Stimulated activated CD4-positive, alpha-beta T cell treated with anti-CD3 and anti-CD28 coated beads, Interleukin-15, amount 100 ng/mL, for 1 hour (primary cell): ENCODE measurements at regions not wholly inside any gene's neighbourhood (a gene's known extent, or its start where the extent isn't known, plus 50 kb on each side); places are given as distances from the start of the nearest gene placed in this dataset.
"Not testable (repeated sequence)": the region's sequence is repeated elsewhere in the genome, so short reads cannot be mapped to it uniquely, and the experiment has no call there.

ENCODE experiments used
- DNase-seq, 2 donors: peaks; one replicate each; pipeline ENCODE4 v3.0.0-alpha.2; 2020; ENCODE audit warnings: low read depth in 1 of 2, low spot score in 1 of 2

GRCh38 chr2:35820391-35820790, 535.2 kb upstream of the CRIM1 start:
- DNase-seq: no peak

DNA sequence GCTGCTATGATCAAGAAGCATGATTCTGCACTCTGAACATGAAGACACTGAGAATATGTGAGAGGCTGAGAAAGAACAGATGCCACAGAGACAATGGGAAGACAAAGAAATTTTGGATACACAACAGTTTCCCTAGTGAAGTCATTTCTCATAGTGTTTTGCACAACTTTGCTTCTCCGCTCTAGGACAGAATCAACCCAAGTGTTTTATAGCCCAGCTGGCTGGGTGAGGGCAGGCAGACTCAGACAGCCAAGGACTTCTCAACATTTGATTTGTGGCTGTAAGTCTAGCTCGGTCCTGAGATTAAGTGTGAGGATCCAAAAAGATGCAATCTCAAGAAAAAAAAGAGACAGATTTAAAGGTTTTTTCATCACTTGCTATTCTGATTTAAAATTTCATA, 536.5 kb upstream of the CRIM1 start:
- DNase-seq: no peak

DNA sequence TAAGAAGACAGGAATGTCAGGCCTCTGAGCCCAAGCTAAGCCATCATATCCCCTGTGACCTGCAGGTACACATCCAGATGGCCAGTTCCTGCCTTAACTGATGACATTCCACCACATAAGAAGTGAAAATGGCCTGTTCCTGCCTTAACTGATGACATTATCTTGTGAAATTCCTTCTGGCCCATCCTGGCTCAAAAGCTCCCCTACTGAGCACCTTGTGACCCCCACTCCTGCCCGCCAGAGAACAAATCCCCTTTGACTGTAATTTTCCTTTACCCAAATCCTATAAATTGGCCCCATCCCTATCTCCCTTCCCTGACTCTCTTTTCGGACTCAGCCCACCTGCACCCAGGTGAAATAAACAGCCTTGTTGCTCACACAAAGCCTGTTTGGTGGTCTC, 537.2 kb upstream of the CRIM1 start:
- not testable (repeated sequence) for DNase-seq

- not testable (repeated sequence) for DNase-seq
Observed at GRCh38 chr2:35814597-35814996, 541.0 kb upstream of the CRIM1 start.

GRCh38 chr2:35803126-35803525, 552.5 kb upstream of the CRIM1 start:
- no peak for DNase-seq

DNA sequence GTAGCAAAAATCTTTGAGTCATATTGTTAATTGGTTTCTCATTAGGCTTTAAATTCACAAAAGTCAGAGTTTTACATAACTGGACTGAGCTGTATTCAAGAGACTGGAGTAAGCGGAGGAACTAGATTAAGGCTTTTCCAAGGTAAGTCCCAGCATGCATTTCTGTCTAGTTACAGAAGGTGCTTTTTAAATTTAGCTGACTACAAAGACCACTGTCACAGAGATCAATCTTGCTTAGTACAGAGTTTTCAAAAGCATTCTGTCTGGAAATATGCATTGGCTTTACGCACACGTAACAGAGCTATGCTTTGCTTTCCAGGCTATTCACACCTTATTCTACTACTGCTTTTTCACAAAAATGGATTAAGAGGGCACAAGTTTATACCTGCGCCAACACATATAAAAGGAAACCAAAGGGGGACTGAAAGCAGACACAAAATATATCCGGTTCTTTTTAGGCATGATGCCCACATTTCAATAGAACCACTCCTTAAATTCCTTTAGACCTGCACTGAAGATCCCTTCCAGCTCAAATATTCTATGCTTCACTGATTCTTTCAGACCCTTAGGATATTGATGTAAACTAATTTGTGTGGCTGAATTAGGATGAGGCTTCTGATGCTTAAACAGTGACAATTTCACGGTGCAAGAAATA, 560.7 kb upstream of the CRIM1 start:
- no peak for DNase-seq

GRCh38 chr2:35790292-35790691, 565.3 kb upstream of the CRIM1 start:
- DNase-seq: no peak

GRCh38 chr2:35788543-35788942, 567.0 kb upstream of the CRIM1 start:
- no peak for DNase-seq

DNA sequence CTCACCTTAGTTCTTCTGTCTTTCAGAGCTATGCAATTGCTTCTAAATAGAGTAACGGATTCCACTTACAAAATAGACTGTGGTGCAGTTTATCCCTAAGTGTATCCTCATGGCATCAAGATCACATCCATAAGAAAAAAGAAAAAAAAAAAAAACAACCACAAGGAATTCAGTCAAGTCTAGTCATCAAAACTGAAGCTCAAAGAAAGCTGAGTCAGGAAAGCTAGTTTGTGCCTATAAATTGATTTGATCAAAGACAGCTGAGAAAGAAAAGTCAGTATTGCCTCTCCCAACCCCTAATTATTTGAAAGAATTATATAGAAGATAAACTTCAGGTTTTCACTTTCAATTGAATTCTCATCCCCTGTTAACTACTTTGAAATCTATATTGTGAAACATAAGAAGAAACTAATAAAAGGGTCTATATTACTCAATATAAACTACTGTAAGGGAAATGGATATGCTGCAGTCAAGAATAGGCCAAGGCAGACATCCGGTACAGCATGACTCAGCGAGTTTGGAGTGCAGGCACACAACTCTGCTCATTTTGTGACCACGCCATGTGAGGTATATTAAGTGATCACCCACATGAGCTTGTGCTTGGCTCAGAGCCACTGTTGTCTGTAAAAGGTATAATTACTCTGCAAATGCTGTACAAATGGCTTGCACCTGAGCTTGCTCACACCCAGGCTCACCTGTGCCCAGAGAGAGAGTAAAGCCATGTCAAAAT, 568.1 kb upstream of the CRIM1 start:
- no peak for DNase-seq

DNA sequence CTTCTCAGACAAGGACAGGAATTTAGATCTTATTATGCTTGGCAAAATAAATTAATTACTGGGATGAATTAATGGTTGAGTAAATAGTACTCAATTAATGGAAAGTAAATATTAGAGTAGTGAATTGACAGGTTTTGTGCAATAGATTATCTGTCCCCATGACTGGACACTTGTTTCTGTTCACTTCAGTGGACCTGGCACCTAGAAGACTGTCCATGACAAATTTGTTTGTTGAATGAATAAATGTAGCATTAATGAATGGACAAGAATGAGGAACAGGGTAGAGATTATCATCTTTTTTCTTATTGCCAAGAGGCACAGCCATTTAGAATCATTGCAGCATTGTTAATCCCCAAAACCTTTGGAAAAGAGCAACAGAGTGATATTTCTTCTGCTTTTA, 570.0 kb upstream of the CRIM1 start:
- no peak for DNase-seq

- DNase-seq: no peak
Observed at GRCh38 chr2:35784777-35785176, 570.8 kb upstream of the CRIM1 start.

- DNase-seq: no peak
Observed at GRCh38 chr2:35783723-35784122, 571.9 kb upstream of the CRIM1 start.

DNA sequence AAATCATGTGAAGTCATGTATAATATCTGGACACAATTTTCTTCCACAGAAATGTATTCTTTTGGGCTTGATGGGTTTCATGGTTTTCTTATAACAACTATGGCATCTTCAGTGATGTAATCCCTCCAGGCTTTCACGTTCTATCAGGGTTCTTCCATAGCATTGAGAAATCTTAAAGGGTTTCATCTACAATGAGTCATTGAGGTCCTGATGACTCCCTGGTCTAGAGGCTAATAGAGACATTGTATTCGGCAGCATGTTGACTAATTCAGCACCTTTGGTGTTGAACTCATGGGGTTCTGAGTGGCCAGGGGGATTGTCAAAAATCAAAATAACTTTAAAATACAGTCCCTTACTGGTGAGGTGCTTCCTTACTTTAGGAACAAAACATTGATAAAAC, 614.0 kb upstream of the CRIM1 start:
- no peak for DNase-seq

- no peak for DNase-seq
Observed at GRCh38 chr2:35731674-35732073, 623.9 kb upstream of the CRIM1 start.

GRCh38 chr2:35714883-35715282, 640.7 kb upstream of the CRIM1 start:
- DNase-seq: no peak

- DNase-seq: no peak
Observed at GRCh38 chr2:35708411-35708923, 647.1 kb upstream of the CRIM1 start.

GRCh38 chr2:35688309-35688708, 667.3 kb upstream of the CRIM1 start:
- no peak for DNase-seq

DNA sequence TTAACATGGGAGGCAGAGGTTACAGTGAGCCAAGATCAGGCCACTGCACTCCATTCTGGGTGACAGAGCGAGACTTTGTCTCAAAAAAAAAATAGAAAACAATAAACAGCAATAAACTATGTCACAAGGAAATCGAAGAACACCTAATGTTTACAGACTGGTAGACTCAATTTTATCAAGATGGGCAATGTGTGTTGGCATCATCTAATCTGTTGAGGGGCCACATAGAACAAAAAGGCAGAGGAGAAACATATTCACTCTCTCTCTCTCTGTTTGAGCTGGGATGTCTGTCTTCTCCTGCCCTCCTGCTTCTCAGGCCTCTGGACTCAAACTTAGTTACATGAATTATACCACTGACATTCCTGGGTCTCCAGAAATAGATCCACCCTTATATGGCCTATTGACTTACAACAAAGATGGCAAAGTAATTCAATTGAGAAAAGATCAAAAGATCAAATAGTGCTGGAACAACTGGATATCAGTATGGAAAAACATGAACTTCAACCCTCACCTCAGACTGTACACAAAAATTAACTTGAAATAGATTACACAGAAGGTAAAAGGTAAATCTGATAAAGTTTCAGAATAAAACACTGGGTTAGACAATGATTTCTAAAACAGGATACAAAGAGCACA, 703.8 kb upstream of the CRIM1 start:
- no peak for DNase-seq

GRCh38 chr2:35614640-35615039, 740.9 kb upstream of the CRIM1 start:
- no peak for DNase-seq

- no peak for DNase-seq
Observed at GRCh38 chr2:35606394-35606793, 749.2 kb upstream of the CRIM1 start.

- DNase-seq: no peak
Observed at GRCh38 chr2:35598310-35598709, 757.3 kb upstream of the CRIM1 start.

DNA sequence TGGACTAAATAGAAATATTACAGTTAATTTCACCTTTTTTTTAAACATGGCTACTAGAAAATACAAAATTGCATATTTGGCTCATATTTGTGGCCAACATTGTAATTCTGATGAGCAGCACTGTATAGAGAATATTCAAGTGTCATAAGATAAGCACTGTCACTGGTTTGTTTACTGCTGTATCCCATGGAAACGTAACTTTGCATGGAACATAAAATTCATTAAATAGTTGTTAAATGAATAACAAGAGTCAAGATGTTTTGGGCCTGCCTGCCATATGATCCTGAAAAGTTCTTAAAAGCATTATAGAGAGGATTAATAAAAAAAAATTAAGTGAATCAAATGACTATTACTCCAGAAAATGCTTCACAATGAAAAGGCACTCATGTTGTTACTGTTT, 763.7 kb upstream of the CRIM1 start:
- no peak for DNase-seq
